Activated naive CD4-positive, alpha-beta T cell treated with anti-CD3 and anti-CD28 coated beads, Interleukin-2, amount 50 U/mL, for 16 hours (primary cell): ENCODE measurements at regions not wholly inside any gene's neighbourhood (a gene's known extent, or its start where the extent isn't known, plus 50 kb on each side); places are given as distances from the start of the nearest gene placed in this dataset.

Experiments
- DNase-seq: peaks from one replicate; pipeline ENCODE4 v3.0.0-alpha.2; 2020

GRCh38 chr10:130776724-130777123, 534.8 kb downstream of the TCERG1L start:
- no peak for DNase-seq

- no peak for DNase-seq
Observed at GRCh38 chr10:130777507-130778165, 533.9 kb downstream of the TCERG1L start.

DNA sequence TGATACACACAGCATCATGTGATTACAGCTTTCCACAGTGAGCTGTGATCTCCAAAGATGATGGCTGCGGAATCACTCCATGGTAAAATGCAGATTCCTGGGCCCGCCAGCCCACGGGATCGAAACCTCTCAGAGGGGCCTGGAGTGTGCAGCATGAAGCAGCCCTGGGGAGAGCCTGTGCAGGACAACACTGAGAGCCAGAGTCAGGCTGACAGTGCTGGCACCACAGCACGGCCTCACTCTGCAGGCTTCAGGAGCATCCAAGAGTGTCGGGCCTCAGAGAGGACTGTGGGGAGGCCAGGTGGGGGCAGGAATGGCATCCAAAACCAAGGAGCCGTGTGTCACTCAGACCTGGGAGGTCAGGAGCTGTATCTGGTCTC, 533.4 kb downstream of the TCERG1L start:
- no peak for DNase-seq

GRCh38 chr10:130780763-130781162, 530.8 kb downstream of the TCERG1L start:
- DNase-seq: no peak

GRCh38 chr10:130781206-130781605, 530.3 kb downstream of the TCERG1L start:
- no peak for DNase-seq

- no peak for DNase-seq
Observed at GRCh38 chr10:130781623-130782022, 529.9 kb downstream of the TCERG1L start.

DNA sequence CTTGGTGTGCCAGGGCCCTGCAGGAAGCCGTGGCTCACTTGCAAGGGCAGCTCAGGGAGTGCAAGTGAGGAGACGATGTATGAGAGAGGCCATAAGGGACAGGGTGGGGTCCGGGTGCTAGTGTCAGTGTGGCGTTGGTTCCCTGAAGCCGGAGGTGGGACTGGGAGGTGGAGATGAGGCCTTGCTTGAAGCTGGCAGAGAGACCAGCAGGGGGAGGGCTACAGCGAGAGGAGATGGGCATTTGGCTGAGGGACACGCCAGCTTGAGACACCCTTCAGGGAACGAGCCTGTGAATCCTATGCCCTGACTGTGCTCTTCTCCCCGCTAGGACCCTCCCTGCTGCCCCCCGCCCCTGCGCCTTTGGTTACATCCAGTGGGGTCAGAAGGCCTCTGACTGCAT, 529.1 kb downstream of the TCERG1L start:
- DNase-seq: no peak

DNA sequence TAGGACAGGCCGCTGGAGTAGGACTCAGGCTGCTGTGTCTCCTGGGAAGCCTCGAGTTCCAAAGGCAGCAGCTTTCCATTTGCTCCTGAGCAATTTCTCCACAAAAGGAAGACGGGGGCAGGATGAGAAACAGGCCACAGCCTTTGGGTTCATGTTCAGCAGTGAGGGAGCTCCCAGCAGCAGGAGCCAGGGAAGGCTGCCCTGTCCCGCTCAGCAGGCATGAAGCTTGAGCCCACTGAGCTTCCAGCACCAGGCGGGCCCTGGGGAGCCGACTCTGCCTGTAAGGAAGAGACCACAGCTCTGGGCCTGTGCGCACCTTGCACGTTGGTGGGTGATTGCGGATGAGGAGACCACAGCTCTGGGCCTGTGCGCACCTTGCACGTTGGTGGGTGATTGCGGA, 527.2 kb downstream of the TCERG1L start:
- no peak for DNase-seq

DNA sequence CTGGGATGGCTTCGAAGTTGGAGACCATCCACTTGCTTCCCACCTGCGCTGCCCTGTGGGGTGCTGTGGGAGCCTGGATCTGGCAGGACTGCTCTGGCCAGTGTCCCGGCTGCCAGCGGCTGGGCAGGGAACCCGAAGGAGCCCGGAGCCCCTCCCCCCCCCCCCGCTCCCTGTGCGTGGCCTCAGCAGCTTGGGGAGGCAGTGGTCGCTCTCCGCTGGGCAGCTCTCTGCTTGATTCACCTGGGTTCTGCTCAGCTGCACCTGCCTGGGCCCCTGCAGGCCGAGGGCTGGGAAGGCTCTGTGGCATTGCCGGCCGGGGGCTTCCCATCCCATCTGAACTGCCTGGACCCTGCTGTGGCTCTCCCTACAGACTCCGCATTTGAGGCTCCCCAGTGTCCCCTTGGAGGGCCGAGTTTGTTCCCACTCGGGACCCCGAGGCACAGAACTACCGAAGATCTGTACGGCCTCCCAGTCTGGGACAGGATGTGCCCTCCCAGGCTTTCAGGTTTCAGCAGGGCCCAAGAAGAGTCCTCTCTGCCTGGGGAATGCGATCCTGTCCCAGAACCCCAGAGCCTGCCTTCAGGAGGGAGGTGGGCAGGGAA, 525.1 kb downstream of the TCERG1L start:
- DNase-seq: no peak

- DNase-seq: no peak
Observed at GRCh38 chr10:130787243-130787642, 524.3 kb downstream of the TCERG1L start.

DNA sequence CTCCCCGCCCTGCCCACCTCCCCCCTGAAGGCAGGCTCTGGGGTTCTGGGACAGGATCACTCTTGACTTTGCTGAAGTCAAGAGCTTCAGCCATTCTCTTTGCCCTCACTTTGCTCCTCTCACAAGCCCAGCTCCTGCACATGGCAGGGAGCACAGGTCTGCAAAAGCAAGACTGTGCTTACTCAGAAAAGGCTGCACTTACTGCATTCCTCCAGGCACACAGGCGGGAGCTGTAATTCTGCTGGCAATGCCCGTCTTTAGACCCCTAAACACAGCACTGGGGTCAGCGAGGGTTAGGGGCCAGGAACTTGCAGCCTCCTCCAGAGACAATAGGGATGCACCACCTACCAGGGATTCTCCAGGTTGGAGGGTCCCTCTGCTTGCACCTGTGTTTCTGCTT, 523.7 kb downstream of the TCERG1L start:
- no peak for DNase-seq

DNA sequence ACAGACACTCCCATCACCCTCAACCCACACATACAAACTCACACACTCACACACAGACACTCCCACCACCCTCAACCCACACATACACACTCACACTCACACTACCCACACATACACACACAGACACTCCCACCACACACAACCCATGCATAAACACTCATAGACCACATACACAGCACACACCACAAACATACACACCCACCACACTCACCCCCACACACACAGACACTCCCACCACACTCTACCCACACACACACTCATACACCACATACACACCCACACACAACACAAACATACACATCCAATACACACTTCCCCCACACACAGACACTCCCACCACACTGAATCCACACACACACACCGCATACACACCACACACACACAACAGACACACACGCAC, 521.2 kb downstream of the TCERG1L start:
- no peak for DNase-seq

- DNase-seq: no peak
Observed at GRCh38 chr10:130792096-130792845, 519.2 kb downstream of the TCERG1L start.

DNA sequence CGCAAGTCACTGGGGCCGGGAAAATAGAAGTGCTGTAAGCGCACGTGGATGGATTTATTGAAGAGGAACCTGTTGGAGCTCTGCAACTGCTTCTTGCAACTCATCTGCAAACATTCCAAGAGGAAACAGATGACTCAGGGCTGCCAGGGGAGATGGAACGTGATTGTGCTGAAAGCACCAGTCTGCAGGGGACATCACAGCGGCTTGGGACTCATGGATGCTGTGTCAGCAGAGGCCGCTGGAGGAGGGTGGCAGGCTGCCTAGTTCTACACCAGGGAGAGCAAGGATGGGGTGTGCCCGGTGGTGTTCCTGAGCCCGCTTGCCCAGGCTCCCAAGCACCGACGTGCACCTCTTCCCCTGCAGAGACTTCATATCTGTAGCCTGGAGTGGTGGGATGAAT, 515.7 kb downstream of the TCERG1L start:
- no peak for DNase-seq

DNA sequence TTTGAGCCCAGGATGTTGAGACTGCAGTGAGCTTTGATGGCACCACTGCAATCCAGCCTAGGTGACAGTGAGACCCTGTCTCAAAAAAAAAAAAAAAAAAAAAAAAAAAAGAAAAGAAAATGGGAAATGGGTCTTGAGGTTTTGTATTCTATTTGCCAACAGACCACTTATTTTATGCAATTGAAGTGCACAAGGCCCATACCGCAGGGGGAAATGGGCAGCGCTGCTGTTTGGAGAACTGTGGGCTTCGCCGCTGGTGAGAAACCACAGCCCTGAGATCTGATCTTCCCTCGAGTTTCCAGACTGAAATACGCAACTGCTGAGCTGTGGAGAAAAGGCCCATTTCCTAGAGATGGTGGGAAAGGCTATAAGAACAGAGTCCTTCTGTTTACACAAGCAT, 512.0 kb downstream of the TCERG1L start:
- DNase-seq: no peak

DNA sequence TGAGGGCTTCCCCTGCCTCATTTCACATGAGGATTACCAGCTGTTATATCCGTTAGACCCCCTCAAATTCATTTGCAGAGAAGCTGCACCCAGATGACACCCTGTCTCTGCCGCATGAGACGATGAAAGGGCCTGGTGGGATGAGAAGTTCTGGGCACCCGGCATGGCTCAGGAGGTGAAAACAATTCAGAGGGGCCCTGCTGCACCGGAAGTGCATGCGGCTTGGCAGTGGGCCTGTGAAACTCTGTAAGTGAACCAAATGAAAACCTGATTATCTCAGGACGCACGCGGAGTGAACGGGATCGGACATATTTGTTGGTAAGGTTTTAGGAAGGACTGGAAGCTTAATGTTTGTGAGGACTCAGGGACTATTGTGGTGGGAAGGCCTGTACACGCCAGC, 511.2 kb downstream of the TCERG1L start:
- DNase-seq: no peak

DNA sequence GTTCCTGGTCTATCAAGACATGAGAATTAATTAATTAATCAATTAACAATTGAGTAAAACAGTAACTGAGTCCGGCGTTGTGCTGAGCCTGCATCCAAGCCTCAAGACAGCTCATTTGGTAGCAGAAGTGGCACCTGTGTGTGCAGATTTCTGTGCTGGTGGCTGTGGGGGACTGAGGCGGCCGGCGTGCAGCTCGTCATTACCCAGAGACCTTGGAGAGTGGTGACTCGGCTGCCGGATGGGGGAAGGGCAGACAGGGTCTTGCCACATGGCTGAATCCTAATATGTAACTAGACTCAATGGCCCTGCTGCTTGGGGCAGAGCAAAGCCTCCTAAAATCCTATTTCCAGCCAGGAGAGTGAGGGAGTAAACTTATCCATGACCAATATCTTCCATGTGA, 510.2 kb downstream of the TCERG1L start:
- no peak for DNase-seq

DNA sequence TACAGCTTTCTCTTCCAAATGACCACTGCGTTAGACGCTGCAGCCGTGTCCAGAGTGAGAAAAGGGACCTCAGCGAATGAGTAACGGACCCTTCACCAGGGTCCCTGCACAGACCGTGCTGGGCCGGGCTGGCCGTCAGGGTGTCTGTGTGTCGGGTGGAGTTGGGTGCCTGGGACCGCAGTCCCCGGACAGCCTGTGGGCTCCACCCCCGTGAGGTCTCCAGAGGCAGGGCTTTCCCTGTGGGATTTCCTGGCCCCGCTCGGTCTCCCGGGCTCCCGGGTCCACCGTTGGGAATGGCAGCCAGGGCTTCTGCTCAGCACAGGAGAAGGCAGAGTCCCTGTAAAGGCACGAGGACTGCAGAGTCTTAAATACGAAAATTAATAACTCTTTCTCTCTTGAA, 509.7 kb downstream of the TCERG1L start:
- no peak for DNase-seq

DNA sequence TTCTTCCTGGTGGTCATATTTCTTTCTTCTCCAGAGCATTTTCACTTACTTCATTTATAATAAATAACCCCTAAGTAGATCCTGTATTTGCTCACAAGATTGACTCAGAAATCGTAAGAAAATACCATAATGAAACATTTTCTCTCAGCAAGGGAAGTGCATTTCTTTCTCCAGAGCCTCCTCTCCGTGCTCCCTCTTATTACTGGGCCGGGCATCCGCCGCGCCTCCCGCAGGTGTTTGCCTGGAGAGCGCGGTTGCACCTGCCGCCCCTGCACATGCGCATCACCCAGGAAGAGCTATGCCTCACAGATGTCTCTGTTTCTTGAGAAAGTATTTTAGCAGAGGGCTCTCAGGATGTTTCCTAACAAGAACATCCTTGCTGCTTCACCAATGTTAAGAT, 509.2 kb downstream of the TCERG1L start:
- no peak for DNase-seq

- no peak for DNase-seq
Observed at GRCh38 chr10:130804281-130804680, 507.2 kb downstream of the TCERG1L start.

- DNase-seq: no peak
Observed at GRCh38 chr10:130804778-130805634, 506.5 kb downstream of the TCERG1L start.

DNA sequence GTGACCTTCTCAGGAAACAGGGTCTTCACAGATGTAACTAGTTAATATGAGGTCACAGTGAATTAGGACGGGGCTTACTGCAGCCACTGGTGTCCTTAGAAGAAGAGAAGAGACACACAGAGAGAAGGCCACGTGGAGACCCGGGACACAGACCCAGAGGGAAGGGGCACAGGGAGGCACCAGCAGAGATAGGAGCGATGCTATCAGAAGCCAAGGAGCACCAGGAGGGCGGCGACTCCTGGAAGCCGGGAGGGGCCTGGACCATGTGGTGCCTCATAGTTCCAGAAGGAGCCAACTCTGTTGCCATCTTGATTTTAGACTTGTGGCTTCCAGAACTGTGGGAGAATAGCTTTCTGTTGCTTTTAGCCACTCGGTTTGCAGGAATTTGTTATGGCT, 505.9 kb downstream of the TCERG1L start:
- DNase-seq: no peak

- no peak for DNase-seq
Observed at GRCh38 chr10:130806426-130806825, 505.1 kb downstream of the TCERG1L start.
